ENCODE measurements at regions not wholly inside any gene's neighbourhood (a gene's known extent, or its start where the extent isn't known, plus 50 kb on each side); places are given as distances from the start of the nearest gene placed in this dataset.

GRCh38 chr11:91248199-91248807, 976.3 kb upstream of the FAT3 start:
- TF ChIP-seq CTCF (IDR thresholded peaks at IDR 0.05) (no peak), POLR2A (IDR thresholded peaks at IDR 0.05) (no peak), EP300 (IDR thresholded peaks at IDR 0.05) (no peak)

All from ovary (tissue), 3 donors.